OCI-LY7 (cell line): ENCODE measurements at regions not wholly inside any gene's neighbourhood (a gene's known extent, or its start where the extent isn't known, plus 50 kb on each side); places are given as distances from the start of the nearest gene placed in this dataset.

Experiments
- CTCF ChIP-seq: fragments of 200-600 bp; sonication (generic); conservative IDR thresholded peaks from 2 replicates; pipeline ENCODE4 v1.5.1; 2014; ENCODE audit warnings: mild to moderate bottlenecking, antibody characterized with exemption, low read length, moderate library complexity, mixed read lengths
- EZH2phosphoT487 ChIP-seq: fragments of 200-600 bp; sonication (generic); IDR thresholded peaks from 2 replicates; pipeline ENCODE4 v1.6.1; 2018; ENCODE audit warnings: low read depth, borderline replicate concordance, mild to moderate bottlenecking, mixed run types, antibody characterized with exemption, low read length, moderate library complexity, mixed read lengths

DNA sequence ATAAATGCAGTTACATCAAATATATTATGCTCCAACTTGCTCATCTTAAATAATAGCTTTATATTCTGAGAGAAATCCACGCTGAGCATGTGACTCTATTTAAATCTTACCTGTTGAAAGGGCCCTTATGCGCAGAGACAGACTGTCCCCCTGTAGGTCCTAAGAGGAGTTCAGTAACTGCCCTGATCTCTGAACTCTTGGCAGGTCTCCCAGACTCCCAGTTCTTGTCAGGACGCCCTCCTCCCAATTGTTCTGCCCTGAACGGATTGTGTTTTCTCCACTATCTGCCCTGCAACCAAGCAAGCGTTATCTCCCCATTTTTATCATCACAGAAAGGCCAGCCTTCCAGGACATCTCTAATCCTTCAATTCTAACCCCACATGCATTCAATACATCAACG, 954.6 kb downstream of the TSN start:
- TF ChIP-seq CTCF (no peak), EZH2phosphoT487 (no peak)
